OCI-LY3 (cell line): ENCODE measurements at regions not wholly inside any gene's neighbourhood (a gene's known extent, or its start where the extent isn't known, plus 50 kb on each side); places are given as distances from the start of the nearest gene placed in this dataset.

Source experiments
- CTCF ChIP-seq: fragments of 200-600, 300-600 bp; sonication (generic); IDR thresholded peaks from 2 replicates; pipeline ENCODE4 v1.5.1; 2014; ENCODE audit warnings: antibody characterized with exemption, low read length, low read depth
- EZH2phosphoT487 ChIP-seq: fragments of 200-600 bp; shearing (Covaris generic); IDR thresholded peaks from 2 replicates; pipeline ENCODE4 v1.6.1; 2018; ENCODE audit warnings: antibody characterized with exemption, mixed run types, low read depth

- TF ChIP-seq CTCF = no peak
- no peak for TF ChIP-seq EZH2phosphoT487
These were observed 821.6 kb downstream of the TLE1 start for GRCh38 chr9:80867731-80868130.
